Right hindlimb (tissue), 1 donor: ENCODE measurements at regions not wholly inside any gene's neighbourhood (a gene's known extent, or its start where the extent isn't known, plus 50 kb on each side); places are given as distances from the start of the nearest gene placed in this dataset.
"Not testable (repeated sequence)": the region's sequence is repeated elsewhere in the genome, so short reads cannot be mapped to it uniquely, and the experiment has no call there.

Experiments
- DNase-seq: peaks from one replicate; pipeline ENCODE4 v3.0.0-alpha.2; 2018

DNA sequence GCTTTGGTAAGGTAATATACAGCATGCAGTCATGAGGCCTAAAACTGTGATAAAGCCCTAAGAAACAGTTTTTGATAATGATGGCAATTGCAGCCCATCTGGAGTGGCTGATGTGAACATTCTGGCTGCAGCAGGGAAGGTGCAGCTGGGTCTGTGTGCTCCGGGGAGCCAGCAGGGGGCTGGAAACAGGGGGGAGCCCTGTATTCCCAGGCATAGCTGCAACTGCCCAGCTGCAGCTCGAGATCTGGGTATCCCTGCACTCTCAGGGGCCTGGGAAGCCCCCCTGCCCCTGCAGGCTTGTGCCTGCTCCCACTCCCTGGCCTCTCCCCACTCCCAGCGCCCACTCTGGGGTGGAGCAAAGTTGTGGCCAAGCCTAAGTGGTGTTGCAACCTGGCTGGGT, 95.6 kb downstream of the RRAGB start:
- DNase-seq, result no peak

DNA sequence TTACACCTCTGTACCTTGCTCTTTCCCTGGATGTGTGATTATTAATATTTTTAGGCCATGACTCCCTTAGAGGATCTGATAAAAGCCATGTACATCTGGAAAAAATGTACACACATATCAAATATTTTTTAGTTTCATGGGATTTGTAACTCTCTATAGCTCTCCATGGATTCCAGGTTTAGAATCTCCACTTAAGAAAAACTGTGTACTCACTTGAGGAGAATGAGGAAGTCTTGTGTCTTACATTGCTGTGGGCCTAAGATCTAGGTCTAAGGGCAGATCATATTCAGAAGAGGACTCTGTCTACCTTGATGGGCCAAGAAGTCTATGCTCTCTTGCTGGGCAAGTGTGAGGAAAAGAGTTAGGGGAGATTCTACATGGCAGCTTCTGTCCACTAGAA, 98.0 kb downstream of the RRAGB start:
- no peak for DNase-seq

DNA sequence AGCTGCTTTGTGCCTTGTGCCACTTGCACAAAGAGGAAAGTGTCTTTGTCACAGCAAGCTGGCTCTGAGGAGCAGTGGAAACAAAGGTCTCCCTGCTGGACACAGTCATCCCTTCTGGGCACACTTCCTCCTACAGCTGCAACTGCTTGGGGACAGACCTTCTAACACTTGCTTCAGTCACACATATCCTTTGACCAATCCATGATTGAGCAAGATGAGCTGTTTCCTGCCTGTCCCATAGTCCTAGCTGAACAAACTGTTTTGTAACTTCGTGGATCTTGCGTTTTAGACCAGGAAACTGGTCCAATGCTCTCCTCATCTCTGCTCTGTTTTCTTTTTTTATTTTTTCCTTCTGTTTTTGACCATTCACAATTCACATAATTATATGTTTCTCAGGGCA, 98.5 kb downstream of the RRAGB start:
- DNase-seq, result no peak

DNA sequence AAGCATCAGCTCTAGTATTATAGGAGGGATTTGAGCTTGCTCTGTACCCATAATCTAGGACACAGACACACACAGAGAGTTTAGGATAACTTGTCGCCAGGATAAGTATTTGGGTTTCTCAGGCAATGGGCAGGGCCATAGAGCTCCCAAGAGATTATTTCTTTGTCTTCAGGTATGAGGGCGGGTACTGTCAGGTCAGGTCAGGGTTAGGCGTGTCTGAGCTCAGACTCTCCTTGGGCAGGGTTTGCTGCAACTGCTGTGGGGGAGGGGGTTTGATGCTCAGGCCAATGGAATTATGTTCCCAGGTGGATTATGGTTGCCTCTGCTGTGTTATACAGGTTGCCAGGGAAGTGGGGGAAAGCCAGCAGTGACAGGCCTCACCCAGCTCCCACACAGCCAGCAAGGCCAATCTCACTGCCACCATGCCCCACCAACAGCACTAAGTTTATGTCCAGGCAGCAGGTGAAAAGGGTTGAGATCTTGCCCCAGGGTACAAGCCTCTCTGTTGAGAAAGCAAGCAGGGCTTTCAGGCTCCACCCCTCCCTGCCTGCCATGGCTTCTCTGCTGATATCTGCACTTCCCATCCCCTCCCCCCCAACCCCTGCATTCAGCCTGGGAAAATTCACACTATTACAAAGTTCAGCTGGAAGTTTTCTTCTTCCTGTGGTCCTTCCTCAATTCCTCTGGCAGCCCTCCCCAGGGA, 101.3 kb downstream of the RRAGB start:
- DNase-seq, result no peak

DNA sequence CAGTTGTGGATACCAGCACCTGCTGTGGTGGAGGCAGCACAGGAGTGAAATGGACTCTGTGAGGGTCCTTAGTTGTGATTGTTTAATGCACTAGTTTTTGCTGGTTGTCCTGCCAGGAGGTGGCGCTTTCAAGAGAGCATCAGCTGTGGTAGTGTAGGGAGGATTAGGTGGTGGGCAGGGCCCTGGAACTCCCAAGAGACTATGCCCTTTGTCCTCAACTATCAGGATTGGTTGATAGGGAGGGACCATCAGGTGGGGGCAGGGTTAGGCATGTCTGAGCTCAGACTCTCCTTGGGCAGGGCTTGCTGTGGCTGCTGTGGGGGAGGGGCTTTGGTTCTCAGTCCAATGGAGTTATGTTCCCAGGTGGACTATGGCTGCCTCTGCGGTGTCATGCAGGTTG, 121.9 kb downstream of the RRAGB start:
- no peak for DNase-seq

DNA sequence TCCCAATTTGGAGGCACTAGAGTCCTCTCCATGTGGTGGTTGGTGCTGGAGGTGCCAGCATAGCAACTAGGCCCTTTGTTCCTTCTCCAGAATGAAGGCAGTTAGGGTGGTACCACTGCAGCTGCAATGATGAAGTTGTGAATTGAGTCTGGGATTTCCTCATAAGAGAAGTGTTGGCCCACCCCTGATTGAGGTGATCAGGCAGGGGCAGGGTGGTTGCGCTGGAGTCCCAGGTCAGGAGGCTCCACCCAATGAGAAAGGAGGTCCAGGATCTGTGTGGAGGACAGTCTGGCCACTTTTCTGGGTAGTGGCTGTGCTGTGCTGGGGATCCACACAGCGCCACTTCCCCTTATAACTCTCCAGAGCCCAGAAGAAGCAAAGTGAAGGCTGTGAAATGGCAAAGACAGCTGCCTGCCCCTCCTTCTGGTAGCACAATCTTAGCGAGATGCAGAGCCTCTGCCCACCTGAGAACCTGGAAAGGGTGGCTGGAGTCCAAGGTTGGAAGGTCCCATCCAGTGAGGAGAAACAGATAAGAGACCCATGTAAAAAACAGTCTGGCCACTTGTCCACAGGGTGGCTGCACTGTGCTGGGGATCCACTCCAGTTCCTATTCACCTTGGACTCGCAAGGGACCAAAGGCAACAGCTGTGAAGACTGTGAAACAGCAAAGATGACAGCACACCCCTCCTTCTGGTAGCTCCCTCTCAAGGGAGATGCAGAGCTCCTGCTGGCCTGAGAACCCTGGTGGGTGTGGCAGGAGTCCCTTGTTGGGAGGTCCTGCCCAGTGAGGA, 124.6 kb downstream of the RRAGB start:
- DNase-seq, result no peak

DNA sequence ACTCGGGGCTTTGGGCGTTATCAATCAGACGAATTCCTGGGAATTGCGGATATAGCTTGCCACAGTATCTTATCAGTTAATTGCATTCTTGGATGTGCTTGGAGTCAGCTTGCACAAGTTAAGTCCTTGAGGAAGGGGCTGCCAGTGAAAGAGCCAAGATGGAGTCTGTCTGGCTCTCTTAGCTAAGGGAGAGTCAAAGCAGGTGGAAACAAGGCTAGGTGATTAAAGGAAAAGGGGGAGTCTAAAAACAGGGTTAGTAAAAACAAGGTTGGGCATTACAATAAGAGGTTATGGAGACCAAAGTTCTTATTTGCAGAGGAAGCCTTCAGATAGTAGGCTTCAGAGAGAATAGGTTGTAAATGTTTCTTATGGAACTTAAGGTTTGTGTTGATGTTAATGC, 149.2 kb downstream of the RRAGB start:
- not testable (repeated sequence) for DNase-seq

DNA sequence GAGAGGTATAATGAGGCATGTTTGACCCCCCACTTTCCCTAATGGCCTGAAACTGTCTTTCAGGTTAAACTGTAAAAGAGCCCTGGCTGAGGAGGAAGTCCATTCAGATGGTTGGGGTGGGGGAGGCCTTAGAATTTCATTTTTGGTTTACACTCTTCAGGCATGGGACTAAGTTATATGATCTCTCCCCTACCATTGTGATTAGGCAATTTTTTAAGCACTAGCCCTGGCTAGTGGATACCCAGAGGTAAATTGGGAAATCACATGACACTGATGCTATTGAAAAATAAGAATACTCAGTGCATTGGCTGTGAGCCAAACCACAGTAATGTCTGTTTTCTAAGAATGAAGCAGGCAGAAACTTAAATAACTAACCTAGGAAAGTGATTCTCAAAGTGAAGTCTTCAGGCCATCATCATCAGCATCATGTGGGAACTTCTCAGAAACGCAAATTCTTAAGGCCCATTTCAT, 149.7 kb downstream of the RRAGB start:
- no peak for DNase-seq

DNA sequence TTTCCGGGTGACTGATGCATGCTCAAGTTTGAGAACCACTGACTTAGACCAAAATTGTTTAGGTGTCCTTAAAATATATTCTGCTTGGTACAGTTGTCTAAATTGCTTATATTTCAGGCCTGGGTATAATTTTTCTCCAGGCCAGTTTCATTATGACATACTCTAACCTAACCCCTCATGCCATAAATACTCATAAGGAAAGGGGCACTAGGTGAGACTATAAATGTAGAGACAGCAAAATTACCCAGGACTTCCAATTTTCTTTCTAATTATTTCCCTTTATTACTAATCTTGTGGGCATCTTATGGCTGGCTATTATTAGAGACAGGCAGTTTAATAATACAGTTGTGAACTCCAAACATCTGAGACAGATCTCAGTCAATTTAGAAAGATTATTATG, 150.2 kb downstream of the RRAGB start:
- DNase-seq, result no peak

DNA sequence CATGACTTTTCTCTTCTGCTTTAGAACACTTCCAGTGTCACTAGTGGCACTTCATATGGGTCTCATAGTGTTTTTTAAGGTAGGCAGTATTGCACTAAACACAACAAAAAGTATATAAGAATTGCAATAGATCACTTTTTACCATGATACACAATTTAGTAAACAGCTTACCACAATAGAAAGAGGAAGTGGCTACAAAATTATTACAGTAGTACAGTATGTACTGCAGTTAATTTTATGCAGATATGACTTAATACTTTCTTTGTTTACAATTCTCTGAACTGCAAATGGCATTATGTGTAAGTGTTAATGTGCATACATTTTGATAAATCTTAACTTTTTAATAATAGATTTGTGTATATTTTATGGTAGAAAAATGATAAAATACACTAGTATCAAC, 157.3 kb downstream of the RRAGB start:
- no peak for DNase-seq

DNA sequence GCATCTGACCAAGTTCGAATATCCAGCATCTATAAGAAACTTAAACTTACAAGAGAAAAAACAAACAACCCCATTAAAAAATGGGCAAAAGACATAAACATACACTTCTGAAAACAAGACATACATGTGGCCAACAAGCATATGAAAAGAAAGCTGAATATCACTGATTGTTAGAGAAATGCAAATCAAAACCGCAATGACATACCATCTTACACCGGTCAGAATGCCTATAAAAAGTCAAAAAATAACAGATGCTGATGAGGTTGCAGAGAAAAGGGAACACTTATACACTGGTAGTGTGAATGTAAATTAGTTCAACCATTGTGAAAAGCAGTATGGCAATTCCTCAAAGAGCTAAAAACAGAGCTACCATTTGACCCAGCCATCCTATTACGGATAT, 166.0 kb downstream of the RRAGB start:
- DNase-seq, result not testable (repeated sequence)

DNA sequence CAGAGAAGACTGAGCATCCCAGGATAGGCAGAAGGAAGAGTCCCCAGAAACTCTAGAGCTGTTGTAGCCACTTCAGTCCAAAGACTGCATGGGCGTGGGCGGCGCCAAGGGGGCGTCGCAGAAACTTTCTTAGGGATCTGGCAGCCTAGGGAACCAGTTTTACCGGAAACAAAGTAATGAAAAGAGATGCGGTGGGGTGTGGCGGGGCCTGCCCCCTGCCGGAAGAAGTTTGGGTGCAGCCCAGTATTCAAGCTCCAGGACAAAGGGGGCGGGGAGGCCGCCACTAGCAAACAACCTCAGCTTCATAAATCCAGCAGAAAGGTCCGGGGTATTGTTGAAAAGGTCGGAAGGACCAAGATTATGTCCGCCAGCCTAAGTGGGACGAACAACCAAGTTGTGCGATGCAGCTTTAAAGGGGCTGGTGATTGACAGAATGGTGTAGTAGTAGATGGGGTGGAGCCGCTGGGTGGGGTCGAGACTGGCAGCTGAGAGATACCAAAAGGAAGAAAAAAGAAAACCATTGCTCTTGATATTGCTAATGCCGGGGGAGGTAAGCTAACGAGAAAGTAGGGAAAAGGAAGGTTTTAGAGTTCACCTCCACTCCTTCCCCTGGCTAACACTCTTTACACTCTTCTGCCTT, 190.5 kb downstream of the RRAGB start:
- peak; percentile 55 for DNase-seq

DNA sequence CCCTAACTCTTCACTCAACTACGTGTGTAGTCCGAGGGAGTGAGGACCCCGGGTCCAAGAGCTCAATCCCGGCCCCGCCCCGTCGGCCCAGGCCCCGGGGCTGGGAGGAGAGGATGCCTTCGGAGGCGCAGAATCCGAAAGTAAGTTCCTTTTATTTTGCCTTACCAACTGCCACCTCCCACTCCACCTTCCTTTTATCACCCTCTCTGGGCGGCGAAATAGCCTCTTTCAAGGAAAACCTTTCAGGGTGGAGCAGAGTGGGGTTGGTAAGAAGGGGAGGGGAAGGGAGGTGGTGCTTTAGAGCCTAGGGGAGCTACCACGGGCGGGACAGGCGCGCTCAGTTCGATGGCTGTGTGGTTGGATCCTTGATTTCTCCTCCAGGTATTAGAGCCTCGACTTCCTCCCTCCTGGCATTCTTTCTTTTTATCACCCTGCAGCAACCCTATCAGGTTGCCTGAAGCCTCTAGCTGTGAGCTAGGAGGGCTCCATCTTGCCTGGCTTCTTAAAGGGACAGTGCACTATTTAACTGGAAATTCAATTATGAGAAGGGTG, 191.2 kb downstream of the RRAGB start:
- DNase-seq, result peak; percentile 19

DNA sequence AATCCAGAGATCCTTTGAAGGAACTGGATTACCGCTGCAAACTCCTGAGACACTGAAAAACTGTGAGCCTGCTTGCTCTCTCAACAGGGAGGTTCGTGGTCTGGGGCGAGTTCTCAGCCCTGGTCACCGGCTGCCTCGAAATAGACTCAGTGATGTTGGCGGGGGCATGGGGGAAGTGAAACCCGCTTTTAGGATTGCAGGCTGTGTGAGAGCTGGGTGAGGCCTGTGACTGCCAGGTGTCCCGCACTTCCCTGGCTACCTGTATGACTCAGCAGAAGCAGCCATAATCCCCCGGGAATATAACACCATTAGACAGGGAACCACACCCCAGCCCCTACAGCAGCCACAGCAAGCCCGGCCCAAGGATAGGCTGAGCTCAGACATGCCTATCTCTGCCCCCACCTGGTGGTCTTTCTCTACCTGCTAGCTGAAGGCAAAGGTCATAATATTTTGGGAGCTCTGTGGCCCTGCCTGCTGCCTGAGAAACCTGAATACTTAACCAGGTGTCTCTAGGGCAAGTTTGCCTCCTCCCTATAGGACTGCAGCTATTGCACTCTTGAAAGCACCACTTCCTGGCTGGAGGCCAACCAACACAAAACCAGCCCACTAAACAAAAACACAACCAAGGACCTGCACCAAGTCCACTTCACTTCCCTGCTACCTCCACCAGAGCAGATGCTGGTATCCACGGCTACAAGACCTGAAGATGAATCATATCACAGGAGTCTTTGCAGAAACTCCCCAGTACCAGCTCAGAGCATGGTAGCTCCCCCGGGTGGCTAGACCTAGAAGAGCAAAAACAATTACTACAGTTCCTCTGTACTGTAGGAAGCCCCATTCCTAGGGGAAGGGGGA, 202.0 kb downstream of the RRAGB start:
- DNase-seq, result no peak

DNA sequence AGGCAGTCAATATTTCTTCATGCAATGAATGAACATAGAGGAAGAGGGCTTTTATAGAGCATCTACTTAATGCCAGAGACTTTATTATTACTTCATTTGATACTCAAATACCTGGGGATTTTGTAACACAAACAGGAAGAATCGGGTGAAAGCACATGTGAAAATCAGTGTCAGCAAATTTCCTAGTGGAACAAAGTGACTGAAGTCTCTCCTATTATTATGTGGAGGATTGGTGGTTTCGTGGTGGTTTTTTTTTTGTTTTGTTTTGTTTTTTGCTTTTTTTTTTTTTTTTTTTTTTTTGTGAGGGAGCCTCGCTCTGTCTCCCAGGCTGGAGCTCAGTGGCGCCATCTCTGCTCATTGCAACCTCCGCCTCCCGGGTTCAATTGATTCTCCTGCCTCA, 207.0 kb downstream of the RRAGB start:
- no peak for DNase-seq

DNA sequence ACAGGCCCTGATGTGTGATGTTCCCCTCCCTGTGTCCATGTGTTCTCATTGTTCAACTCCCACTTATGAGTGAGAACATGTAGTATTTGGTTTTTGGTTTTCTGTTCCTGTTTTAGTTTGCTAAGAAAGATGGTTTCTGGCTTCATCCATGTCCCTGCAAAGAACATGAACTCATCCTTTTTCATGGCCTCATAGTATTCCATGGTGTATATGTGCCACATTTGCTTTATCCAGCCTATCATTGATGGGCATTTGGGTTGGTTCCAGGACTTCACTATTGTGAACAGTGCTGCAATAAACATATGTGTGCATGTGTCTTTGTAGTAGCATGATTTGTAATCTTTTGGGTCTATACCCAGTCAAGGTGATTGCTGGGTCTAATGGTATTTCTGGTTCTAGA, 211.0 kb downstream of the RRAGB start:
- not testable (repeated sequence) for DNase-seq
